ENCODE measurements at regions not wholly inside any gene's neighbourhood (a gene's known extent, or its start where the extent isn't known, plus 50 kb on each side); places are given as distances from the start of the nearest gene placed in this dataset.

DNA sequence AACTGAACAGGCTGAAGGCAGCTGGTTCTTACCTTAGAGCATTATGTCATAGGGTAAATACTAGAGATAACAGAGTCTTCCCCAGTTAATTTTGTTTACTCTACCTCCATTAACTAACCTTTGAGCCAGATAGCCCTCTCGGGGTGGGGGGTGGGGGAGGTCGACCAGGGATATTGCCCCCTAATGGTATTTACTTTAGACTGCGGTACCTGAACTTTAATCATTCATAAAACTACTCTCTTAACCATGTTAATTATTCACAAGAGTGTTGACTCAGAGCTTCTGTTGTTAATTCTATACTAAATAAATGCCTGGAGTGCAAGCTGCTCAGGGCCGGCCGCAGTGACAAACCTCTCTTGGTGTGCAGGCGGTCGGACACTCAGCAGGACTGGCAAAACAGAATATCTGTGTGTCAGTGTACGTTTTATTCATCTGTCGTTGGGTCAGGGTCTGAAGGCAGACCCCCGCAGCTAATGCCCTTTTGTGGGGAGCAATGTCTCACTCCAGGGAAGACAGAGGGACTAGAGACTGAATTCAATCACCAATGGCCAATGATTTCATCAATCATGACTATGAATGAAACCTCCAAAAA lies 152.4 kb upstream of the COL21A1 start (continued):
- peak; percentile 62 for TF ChIP-seq IRF2 (CRISPR knock-in tag; IDR thresholded peaks at IDR 0.05)
- TF ChIP-seq, protein P1, sequence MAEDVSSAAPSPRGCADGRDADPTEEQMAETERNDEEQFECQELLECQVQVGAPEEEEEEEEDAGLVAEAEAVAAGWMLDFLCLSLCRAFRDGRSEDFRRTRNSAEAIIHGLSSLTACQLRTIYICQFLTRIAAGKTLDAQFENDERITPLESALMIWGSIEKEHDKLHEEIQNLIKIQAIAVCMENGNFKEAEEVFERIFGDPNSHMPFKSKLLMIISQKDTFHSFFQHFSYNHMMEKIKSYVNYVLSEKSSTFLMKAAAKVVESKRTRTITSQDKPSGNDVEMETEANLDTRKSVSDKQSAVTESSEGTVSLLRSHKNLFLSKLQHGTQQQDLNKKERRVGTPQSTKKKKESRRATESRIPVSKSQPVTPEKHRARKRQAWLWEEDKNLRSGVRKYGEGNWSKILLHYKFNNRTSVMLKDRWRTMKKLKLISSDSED (CRISPR knock-in tag; IDR thresholded peaks at IDR 0.05) = no peak
- peak; percentile 97; the same call in 1 of the 2 replicates for TF ChIP-seq FOXJ3 (CRISPR knock-in tag; IDR thresholded peaks at IDR 0.05; ENCODE audit: borderline replicate concordance)
- peak; percentile 89 for TF ChIP-seq ZNF292 (CRISPR knock-in tag; IDR thresholded peaks at IDR 0.05; ENCODE audit: borderline replicate concordance, low read depth)
- TF ChIP-seq, protein P2, sequence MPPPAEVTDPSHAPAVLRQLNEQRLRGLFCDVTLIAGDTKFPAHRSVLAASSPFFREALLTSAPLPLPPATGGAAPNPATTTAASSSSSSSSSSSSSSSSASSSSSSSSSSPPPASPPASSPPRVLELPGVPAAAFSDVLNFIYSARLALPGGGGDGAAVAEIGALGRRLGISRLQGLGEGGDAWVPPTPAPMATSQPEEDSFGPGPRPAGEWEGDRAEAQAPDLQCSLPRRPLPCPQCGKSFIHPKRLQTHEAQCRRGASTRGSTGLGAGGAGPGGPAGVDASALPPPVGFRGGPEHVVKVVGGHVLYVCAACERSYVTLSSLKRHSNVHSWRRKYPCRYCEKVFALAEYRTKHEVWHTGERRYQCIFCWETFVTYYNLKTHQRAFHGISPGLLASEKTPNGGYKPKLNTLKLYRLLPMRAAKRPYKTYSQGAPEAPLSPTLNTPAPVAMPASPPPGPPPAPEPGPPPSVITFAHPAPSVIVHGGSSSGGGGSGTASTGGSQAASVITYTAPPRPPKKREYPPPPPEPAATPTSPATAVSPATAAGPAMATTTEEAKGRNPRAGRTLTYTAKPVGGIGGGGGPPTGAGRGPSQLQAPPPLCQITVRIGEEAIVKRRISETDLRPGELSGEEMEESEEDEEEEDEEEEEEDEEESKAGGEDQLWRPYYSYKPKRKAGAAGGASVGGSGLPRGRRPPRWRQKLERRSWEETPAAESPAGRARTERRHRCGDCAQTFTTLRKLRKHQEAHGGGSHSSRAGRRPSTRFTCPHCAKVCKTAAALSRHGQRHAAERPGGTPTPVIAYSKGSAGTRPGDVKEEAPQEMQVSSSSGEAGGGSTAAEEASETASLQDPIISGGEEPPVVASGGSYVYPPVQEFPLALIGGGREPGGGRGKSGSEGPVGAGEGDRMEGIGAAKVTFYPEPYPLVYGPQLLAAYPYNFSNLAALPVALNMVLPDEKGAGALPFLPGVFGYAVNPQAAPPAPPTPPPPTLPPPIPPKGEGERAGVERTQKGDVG (CRISPR knock-in tag; IDR thresholded peaks at IDR 0.05; ENCODE audit: borderline replicate concordance) = peak; percentile 73
- TF ChIP-seq, protein P3, sequence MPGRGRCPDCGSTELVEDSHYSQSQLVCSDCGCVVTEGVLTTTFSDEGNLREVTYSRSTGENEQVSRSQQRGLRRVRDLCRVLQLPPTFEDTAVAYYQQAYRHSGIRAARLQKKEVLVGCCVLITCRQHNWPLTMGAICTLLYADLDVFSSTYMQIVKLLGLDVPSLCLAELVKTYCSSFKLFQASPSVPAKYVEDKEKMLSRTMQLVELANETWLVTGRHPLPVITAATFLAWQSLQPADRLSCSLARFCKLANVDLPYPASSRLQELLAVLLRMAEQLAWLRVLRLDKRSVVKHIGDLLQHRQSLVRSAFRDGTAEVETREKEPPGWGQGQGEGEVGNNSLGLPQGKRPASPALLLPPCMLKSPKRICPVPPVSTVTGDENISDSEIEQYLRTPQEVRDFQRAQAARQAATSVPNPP (CRISPR knock-in tag; IDR thresholded peaks at IDR 0.05) = 0 out of 2 replicates have a peak, but pooled peaks have one; percentile 37
- TF ChIP-seq REPIN1 (CRISPR knock-in tag; IDR thresholded peaks at IDR 0.05; ENCODE audit: borderline replicate concordance, low read depth) = peak; percentile 75; the same call in 1 of the 2 replicates
- peak; percentile 99 for TF ChIP-seq KDM1A (CRISPR knock-in tag; IDR thresholded peaks at IDR 0.05)
- TF ChIP-seq ZNF367 (CRISPR knock-in tag; IDR thresholded peaks at IDR 0.05; ENCODE audit: borderline replicate concordance) = no peak
- TF ChIP-seq ZNF337 (CRISPR knock-in tag; IDR thresholded peaks at IDR 0.05; ENCODE audit: borderline replicate concordance, low read depth) = 0 out of 2 replicates have a peak, but pooled peaks have one; percentile 43
- 0 out of 2 replicates have a peak, but pooled peaks have one; percentile 30 for TF ChIP-seq MYC (CRISPR knock-in tag; IDR thresholded peaks at IDR 0.05; ENCODE audit: borderline replicate concordance)
- peak; percentile 84 for TF ChIP-seq GFI1 (CRISPR knock-in tag; IDR thresholded peaks at IDR 0.05; ENCODE audit: borderline replicate concordance)
- TF ChIP-seq KDM3A (CRISPR knock-in tag; IDR thresholded peaks at IDR 0.05; ENCODE audit: low read depth) = peak; percentile 92; the same call in 1 of the 2 replicates
- no peak for TF ChIP-seq EED (CRISPR knock-in tag; IDR thresholded peaks at IDR 0.05)
- no peak for TF ChIP-seq EZH2 (conservative IDR thresholded peaks at IDR 0.05; ENCODE audit: low read depth, low read length)
- TF ChIP-seq, protein P4, sequence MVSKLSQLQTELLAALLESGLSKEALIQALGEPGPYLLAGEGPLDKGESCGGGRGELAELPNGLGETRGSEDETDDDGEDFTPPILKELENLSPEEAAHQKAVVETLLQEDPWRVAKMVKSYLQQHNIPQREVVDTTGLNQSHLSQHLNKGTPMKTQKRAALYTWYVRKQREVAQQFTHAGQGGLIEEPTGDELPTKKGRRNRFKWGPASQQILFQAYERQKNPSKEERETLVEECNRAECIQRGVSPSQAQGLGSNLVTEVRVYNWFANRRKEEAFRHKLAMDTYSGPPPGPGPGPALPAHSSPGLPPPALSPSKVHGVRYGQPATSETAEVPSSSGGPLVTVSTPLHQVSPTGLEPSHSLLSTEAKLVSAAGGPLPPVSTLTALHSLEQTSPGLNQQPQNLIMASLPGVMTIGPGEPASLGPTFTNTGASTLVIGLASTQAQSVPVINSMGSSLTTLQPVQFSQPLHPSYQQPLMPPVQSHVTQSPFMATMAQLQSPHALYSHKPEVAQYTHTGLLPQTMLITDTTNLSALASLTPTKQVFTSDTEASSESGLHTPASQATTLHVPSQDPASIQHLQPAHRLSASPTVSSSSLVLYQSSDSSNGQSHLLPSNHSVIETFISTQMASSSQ (IDR thresholded peaks at IDR 0.05; ENCODE audit: low read depth) = peak; percentile 97
- TF ChIP-seq, protein P4 (CRISPR knock-in tag; IDR thresholded peaks at IDR 0.05; ENCODE audit: borderline replicate concordance) = peak; percentile 99
- TF ChIP-seq ZFY (CRISPR knock-in tag; IDR thresholded peaks at IDR 0.05) = peak; percentile 47; the same call in 1 of the 2 replicates

Measured in HepG2 (cell line).